Erythroblast (primary cell): ENCODE measurements at regions not wholly inside any gene's neighbourhood (a gene's known extent, or its start where the extent isn't known, plus 50 kb on each side); places are given as distances from the start of the nearest gene placed in this dataset.

Experiments used
- GATA1 ChIP-seq: IDR thresholded peaks from 2 replicates; pipeline ENCODE4 v1.6.1; 2011; ENCODE audit warnings: low read depth, mild to moderate bottlenecking, control low read depth, low read length, moderate library complexity
- POLR2A ChIP-seq: IDR thresholded peaks from 2 replicates; pipeline ENCODE4 v1.6.1; 2011; ENCODE audit warnings: mild to moderate bottlenecking, low read length

DNA sequence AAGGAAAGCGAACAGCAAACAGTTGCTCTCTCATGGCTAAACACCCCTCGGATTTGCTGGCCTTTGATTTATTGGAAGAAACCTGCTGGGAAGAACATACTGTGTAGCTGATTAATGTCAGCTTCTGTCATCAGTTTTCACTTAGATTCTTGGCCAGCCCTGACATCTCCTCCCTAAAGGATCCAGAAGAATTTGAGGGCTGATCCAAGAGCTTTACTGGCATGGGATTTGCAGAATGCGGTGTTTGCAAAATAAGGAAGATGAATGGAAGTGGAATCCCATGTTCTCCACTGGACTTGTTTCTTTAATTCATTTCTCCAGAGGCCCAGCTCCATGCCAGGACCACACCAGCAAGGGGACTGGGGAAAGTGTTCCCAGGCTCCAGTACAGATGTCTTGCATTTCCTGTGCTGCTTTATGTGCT, 80.5 kb downstream of the RDH14 start:
- no peak for TF ChIP-seq POLR2A
- no peak for TF ChIP-seq GATA1
